ENCODE measurements at regions not wholly inside any gene's neighbourhood (a gene's known extent, or its start where the extent isn't known, plus 50 kb on each side); places are given as distances from the start of the nearest gene placed in this dataset.

- Mint-ChIP-seq H3K9me3 (no peaks in the 10 kb centered on the region), H3K27ac (no peak overlapping the region), H3K4me1 (no peaks in the 10 kb centered on the region), H3K36me3 (no peaks in the 10 kb centered on the region), H3K4me3 (no peak overlapping the region), H3K27me3 (peaks cover 15% of the 10 kb centered on the region)
- no peak for DNase-seq (ENCODE audit: low spot score in 2 of 2)
- no peak for ATAC-seq (ENCODE audit: low read depth)
Measured at GRCh38 chr16:86243123-86243473, 267.2 kb upstream of the FOXF1 start.

GRCh38 chr16:86243571-86244154, 266.7 kb upstream of the FOXF1 start:
- H3K27ac Mint-ChIP-seq, result no peak overlapping the region
- no peak for ATAC-seq (ENCODE audit: low read depth)

GRCh38 chr16:86244158-86244557, 266.2 kb upstream of the FOXF1 start:
- no peak for DNase-seq (ENCODE audit: low spot score in 2 of 2)

More at GRCh38 chr16:86243571-86244154, 266.7 kb upstream of the FOXF1 start:
- no peak for DNase-seq (ENCODE audit: low spot score in 2 of 2)
- Mint-ChIP-seq H3K9me3 (no peaks in the 10 kb centered on the region), H3K4me1 (no peaks in the 10 kb centered on the region), H3K36me3 (no peaks in the 10 kb centered on the region), H3K27me3 (peaks cover 15% of the 10 kb centered on the region), H3K4me3 (no peak overlapping the region)

GRCh38 chr16:86244936-86245335, 265.4 kb upstream of the FOXF1 start:
- H3K27me3 Mint-ChIP-seq, result peaks cover 15% of the 10 kb centered on the region
- no peak for ATAC-seq (ENCODE audit: low read depth)
- no peaks in the 10 kb centered on the region for H3K36me3 Mint-ChIP-seq
- peaks cover 3% of the 10 kb centered on the region for H3K9me3 Mint-ChIP-seq
- H3K4me1 Mint-ChIP-seq, result no peaks in the 10 kb centered on the region
- no peak for DNase-seq (ENCODE audit: low spot score in 2 of 2)
- no peak overlapping the region for H3K27ac Mint-ChIP-seq
- H3K4me3 Mint-ChIP-seq, result no peak overlapping the region

More at GRCh38 chr16:86244158-86244557, 266.2 kb upstream of the FOXF1 start:
- Mint-ChIP-seq H3K4me3 (no peak overlapping the region), H3K9me3 (peaks cover under 1% of the 10 kb centered on the region), H3K27ac (no peak overlapping the region), H3K36me3 (no peaks in the 10 kb centered on the region), H3K27me3 (peaks cover 15% of the 10 kb centered on the region), H3K4me1 (no peaks in the 10 kb centered on the region)
- no peak for ATAC-seq (ENCODE audit: low read depth)

GRCh38 chr16:86245351-86245750, 265.0 kb upstream of the FOXF1 start:
- Mint-ChIP-seq H3K27ac (no peak overlapping the region), H3K9me3 (peaks cover 3% of the 10 kb centered on the region), H3K4me1 (no peaks in the 10 kb centered on the region), H3K36me3 (no peaks in the 10 kb centered on the region), H3K4me3 (no peak overlapping the region), H3K27me3 (peaks cover 14% of the 10 kb centered on the region)
- DNase-seq (ENCODE audit: low spot score in 2 of 2), result no peak
- ATAC-seq (ENCODE audit: low read depth), result no peak

GRCh38 chr16:86245895-86246294, 264.4 kb upstream of the FOXF1 start:
- Mint-ChIP-seq H3K9me3 (peaks cover 3% of the 10 kb centered on the region), H3K36me3 (no peaks in the 10 kb centered on the region), H3K4me1 (no peaks in the 10 kb centered on the region), H3K27ac (no peak overlapping the region), H3K27me3 (peaks cover 14% of the 10 kb centered on the region), H3K4me3 (no peak overlapping the region)
- ATAC-seq (ENCODE audit: low read depth), result no peak
- DNase-seq (ENCODE audit: low spot score in 2 of 2), result no peak

- no peak overlapping the region for H3K27ac Mint-ChIP-seq
- ATAC-seq (ENCODE audit: low read depth) (no peak), DNase-seq (ENCODE audit: low spot score in 2 of 2) (no peak)
- H3K36me3 Mint-ChIP-seq, result no peaks in the 10 kb centered on the region
- peaks cover 5% of the 10 kb centered on the region for H3K27me3 Mint-ChIP-seq
- H3K4me3 Mint-ChIP-seq, result no peak overlapping the region
- H3K4me1 Mint-ChIP-seq, result no peaks in the 10 kb centered on the region
- H3K9me3 Mint-ChIP-seq, result peaks cover 3% of the 10 kb centered on the region
Measured at GRCh38 chr16:86248310-86248905, 261.9 kb upstream of the FOXF1 start.

GRCh38 chr16:86249631-86250030, 260.7 kb upstream of the FOXF1 start:
- H3K9me3 Mint-ChIP-seq, result peaks cover 3% of the 10 kb centered on the region
- H3K27me3 Mint-ChIP-seq, result peaks cover 3% of the 10 kb centered on the region
- H3K36me3 Mint-ChIP-seq, result no peaks in the 10 kb centered on the region
- no peaks in the 10 kb centered on the region for H3K4me1 Mint-ChIP-seq
- DNase-seq (ENCODE audit: low spot score in 2 of 2) (no peak), ATAC-seq (ENCODE audit: low read depth) (no peak)
- H3K27ac Mint-ChIP-seq, result no peak overlapping the region
- no peak overlapping the region for H3K4me3 Mint-ChIP-seq

- Mint-ChIP-seq H3K27ac (no peak overlapping the region), H3K4me3 (no peak overlapping the region), H3K4me1 (no peaks in the 10 kb centered on the region), H3K27me3 (peaks cover 2% of the 10 kb centered on the region), H3K9me3 (peaks cover 12% of the 10 kb centered on the region), H3K36me3 (no peaks in the 10 kb centered on the region)
- ATAC-seq (ENCODE audit: low read depth) (no peak), DNase-seq (ENCODE audit: low spot score in 2 of 2) (no peak)
Measured at GRCh38 chr16:86251682-86252081, 258.6 kb upstream of the FOXF1 start.

GRCh38 chr16:86252596-86252995, 257.7 kb upstream of the FOXF1 start:
- Mint-ChIP-seq H3K27ac (no peak overlapping the region), H3K4me1 (no peaks in the 10 kb centered on the region), H3K36me3 (no peaks in the 10 kb centered on the region), H3K27me3 (peaks cover 4% of the 10 kb centered on the region), H3K4me3 (no peak overlapping the region), H3K9me3 (peaks cover 12% of the 10 kb centered on the region)
- ATAC-seq (ENCODE audit: low read depth) (no peak), DNase-seq (ENCODE audit: low spot score in 2 of 2) (no peak)

GRCh38 chr16:86255966-86256365, 254.4 kb upstream of the FOXF1 start:
- DNase-seq (ENCODE audit: low spot score in 2 of 2), result no peak
- ATAC-seq (ENCODE audit: low read depth), result no peak
- H3K36me3 Mint-ChIP-seq, result no peaks in the 10 kb centered on the region
- no peak overlapping the region for H3K27ac Mint-ChIP-seq
- H3K4me3 Mint-ChIP-seq, result no peak overlapping the region
- H3K9me3 Mint-ChIP-seq, result peaks cover 9% of the 10 kb centered on the region
- H3K27me3 Mint-ChIP-seq, result peaks cover 14% of the 10 kb centered on the region
- H3K4me1 Mint-ChIP-seq, result no peaks in the 10 kb centered on the region

- no peaks in the 10 kb centered on the region for H3K36me3 Mint-ChIP-seq
- no peak overlapping the region for H3K4me3 Mint-ChIP-seq
- no peak overlapping the region for H3K27ac Mint-ChIP-seq
- H3K27me3 Mint-ChIP-seq, result peaks cover 14% of the 10 kb centered on the region
- no peak for DNase-seq (ENCODE audit: low spot score in 2 of 2)
- ATAC-seq (ENCODE audit: low read depth), result no peak
- H3K9me3 Mint-ChIP-seq, result peaks cover 9% of the 10 kb centered on the region
- no peaks in the 10 kb centered on the region for H3K4me1 Mint-ChIP-seq
Measured at GRCh38 chr16:86256995-86257394, 253.3 kb upstream of the FOXF1 start.

- no peak overlapping the region for H3K27ac Mint-ChIP-seq
- H3K27me3 Mint-ChIP-seq, result peaks cover 14% of the 10 kb centered on the region
- H3K4me3 Mint-ChIP-seq, result no peak overlapping the region
- DNase-seq (ENCODE audit: low spot score in 2 of 2) (no peak), ATAC-seq (ENCODE audit: low read depth) (no peak)
- no peaks in the 10 kb centered on the region for H3K4me1 Mint-ChIP-seq
- no peaks in the 10 kb centered on the region for H3K36me3 Mint-ChIP-seq
- peaks cover 9% of the 10 kb centered on the region for H3K9me3 Mint-ChIP-seq
Measured at GRCh38 chr16:86257546-86257945, 252.8 kb upstream of the FOXF1 start.

GRCh38 chr16:86258713-86259112, 251.6 kb upstream of the FOXF1 start:
- no peaks in the 10 kb centered on the region for H3K4me1 Mint-ChIP-seq
- DNase-seq (ENCODE audit: low spot score in 2 of 2) (no peak), ATAC-seq (ENCODE audit: low read depth) (no peak)
- H3K27ac Mint-ChIP-seq, result no peak overlapping the region
- H3K27me3 Mint-ChIP-seq, result peaks cover 14% of the 10 kb centered on the region
- no peaks in the 10 kb centered on the region for H3K36me3 Mint-ChIP-seq
- peaks cover 9% of the 10 kb centered on the region for H3K9me3 Mint-ChIP-seq
- H3K4me3 Mint-ChIP-seq, result no peak overlapping the region

GRCh38 chr16:86259499-86259898, 250.8 kb upstream of the FOXF1 start:
- no peaks in the 10 kb centered on the region for H3K4me1 Mint-ChIP-seq
- peaks cover 9% of the 10 kb centered on the region for H3K9me3 Mint-ChIP-seq
- no peaks in the 10 kb centered on the region for H3K36me3 Mint-ChIP-seq
- no peak overlapping the region for H3K27ac Mint-ChIP-seq
- H3K4me3 Mint-ChIP-seq, result no peak overlapping the region
- H3K27me3 Mint-ChIP-seq, result peaks cover 14% of the 10 kb centered on the region
- no peak for DNase-seq (ENCODE audit: low spot score in 2 of 2)
- ATAC-seq (ENCODE audit: low read depth), result no peak

All from memory B cell (primary cell).